GM23338 (cell line): ENCODE measurements at regions not wholly inside any gene's neighbourhood (a gene's known extent, or its start where the extent isn't known, plus 50 kb on each side); places are given as distances from the start of the nearest gene placed in this dataset.

Source experiments
- ATAC-seq: fragments of 200-7000 bp; cut with Tn5 transposase; 3 replicates; pipeline ENCODE4 v1.9.1; 2020
- DNase-seq: peaks from one replicate; pipeline ENCODE4 v3.0.0-alpha.2; 2015; ENCODE audit warnings: low spot score
- H2AFZ ChIP-seq: fragments of 200-600 bp; sonication (generic); 2 replicates; pipeline ENCODE4 v1.8.0; 2016; ENCODE audit warnings: antibody characterized with exemption, mild to moderate bottlenecking, moderate library complexity
- H3F3A ChIP-seq: fragments of 200-600 bp; sonication (generic); replicated peaks from 2 replicates; pipeline ENCODE4 v1.8.0; 2017; ENCODE audit warnings: antibody characterized with exemption, mixed run types, low read depth
- H3K27ac ChIP-seq: fragments of 200-600 bp; sonication (generic); 2 replicates; pipeline ENCODE4 v1.6.1; 2016; ENCODE audit warnings: low read depth
- H3K27me3 ChIP-seq: fragments of 200-600 bp; sonication (generic); 2 replicates; pipeline ENCODE4 v1.8.0; 2016; ENCODE audit warnings: mild to moderate bottlenecking, mixed run types, moderate library complexity; ENCODE audit not compliant: insufficient read depth
- H3K36me3 ChIP-seq: fragments of 200-600 bp; sonication (generic); 2 replicates; pipeline ENCODE4 v1.8.0; 2016; ENCODE audit warnings: mild to moderate bottlenecking; ENCODE audit not compliant: insufficient read depth
- H3K4me1 ChIP-seq: fragments of 200-600 bp; sonication (generic); 2 replicates; pipeline ENCODE4 v1.8.0; 2016; ENCODE audit warnings: mild to moderate bottlenecking, moderate library complexity; ENCODE audit not compliant: insufficient read depth
- H3K4me2 ChIP-seq: fragments of 200-600 bp; sonication (generic); 2 replicates; pipeline ENCODE4 v1.7.1; 2017; ENCODE audit warnings: mixed run types
- H3K4me3 ChIP-seq: fragments of 200-600 bp; sonication (generic); 2 replicates; pipeline ENCODE4 v1.6.1; 2016; ENCODE audit warnings: mixed run types
- H3K79me2 ChIP-seq: fragments of 200-600 bp; sonication (generic); replicated peaks from 2 replicates; pipeline ENCODE4 v1.8.0; 2017; ENCODE audit warnings: mild to moderate bottlenecking; ENCODE audit not compliant: insufficient read depth
- H3K9me2 ChIP-seq: fragments of 200-600 bp; sonication (generic); 2 replicates; pipeline ENCODE4 v1.8.0; 2017; ENCODE audit not compliant: insufficient read depth
- H4K20me1 ChIP-seq: fragments of 200-600 bp; sonication (generic); replicated peaks from 2 replicates; pipeline ENCODE4 v1.8.0; 2017; ENCODE audit warnings: mild to moderate bottlenecking; ENCODE audit not compliant: insufficient read depth
- H3K27ac Mint-ChIP-seq: 2 replicates; pipeline ENCODE4 v1.8.0; 2020; ENCODE audit warnings: inconsistent platforms, mild to moderate bottlenecking, moderate library complexity, mixed read lengths
- H3K27me3 Mint-ChIP-seq: 3 replicates; pipeline ENCODE4 v1.8.0; 2022; ENCODE audit warnings: low read depth, mild to moderate bottlenecking, moderate library complexity, mixed read lengths, inconsistent platforms; ENCODE audit not compliant: insufficient read depth, poor library complexity
- H3K36me3 Mint-ChIP-seq: 3 replicates; pipeline ENCODE4 v1.8.0; 2021; ENCODE audit warnings: low read depth, mild to moderate bottlenecking, inconsistent platforms, moderate library complexity, mixed read lengths
- H3K4me1 Mint-ChIP-seq: 3 replicates; pipeline ENCODE4 v1.8.0; 2020; ENCODE audit warnings: mild to moderate bottlenecking, inconsistent platforms, mixed read lengths
- H3K4me3 Mint-ChIP-seq: 3 replicates; pipeline ENCODE4 v1.8.0; 2021; ENCODE audit warnings: moderate library complexity, mild to moderate bottlenecking, inconsistent platforms, mixed read lengths
- H3K9me3 Mint-ChIP-seq: 3 replicates; pipeline ENCODE4 v1.8.0; 2020; ENCODE audit warnings: moderate library complexity, mild to moderate bottlenecking, inconsistent platforms, mixed read lengths
- CREB1 ChIP-seq: fragments of 250-450 bp; sonication (Bioruptor Pico); IDR thresholded peaks from 2 replicates; pipeline ENCODE4 v1.5.0; 2020; ENCODE audit warnings: low read depth, mild to moderate bottlenecking, moderate library complexity
- EZH2 ChIP-seq: fragments of 200-600 bp; sonication (generic); IDR thresholded peaks from one replicate; pipeline ENCODE4 v1.8.0; 2017; ENCODE audit warnings: antibody characterized with exemption, mild to moderate bottlenecking, low read depth; ENCODE audit not compliant: unreplicated experiment
- NANOG ChIP-seq: IDR thresholded peaks from 2 replicates; pipeline ENCODE4 v1.6.1; 2016; ENCODE audit warnings: antibody characterized with exemption, borderline replicate concordance
- POLR2AphosphoS5 ChIP-seq: IDR thresholded peaks from 2 replicates; pipeline ENCODE4 v1.6.1; 2016; ENCODE audit warnings: antibody characterized with exemption, low read depth
- ZNF114 ChIP-seq: fragments of 250-450 bp; sonication (Bioruptor Pico); IDR thresholded peaks from 2 replicates; pipeline ENCODE4 v1.5.0; 2020; ENCODE audit warnings: mild to moderate bottlenecking, moderate library complexity
- TF ChIP-seq, protein P1 (sequence below): fragments of 250-450 bp; sonication (Bioruptor Pico); IDR thresholded peaks from 2 replicates; pipeline ENCODE4 v1.5.0; 2020; ENCODE audit warnings: mild to moderate bottlenecking, moderate library complexity
- TF ChIP-seq, protein P2 (sequence below), 2 experiments: fragments of 200-600 bp in 1 of 2; sonication (generic) in 1 of 2; conservative IDR thresholded peaks; 2 replicates each; pipeline versions ENCODE4 v1.5.1 to v1.6.1; 2016 to 2017; ENCODE audit warnings: antibody characterized with exemption in 2 of 2, low read depth in 2 of 2, mild to moderate bottlenecking in 2 of 2, moderate library complexity in 1 of 2

DNA sequence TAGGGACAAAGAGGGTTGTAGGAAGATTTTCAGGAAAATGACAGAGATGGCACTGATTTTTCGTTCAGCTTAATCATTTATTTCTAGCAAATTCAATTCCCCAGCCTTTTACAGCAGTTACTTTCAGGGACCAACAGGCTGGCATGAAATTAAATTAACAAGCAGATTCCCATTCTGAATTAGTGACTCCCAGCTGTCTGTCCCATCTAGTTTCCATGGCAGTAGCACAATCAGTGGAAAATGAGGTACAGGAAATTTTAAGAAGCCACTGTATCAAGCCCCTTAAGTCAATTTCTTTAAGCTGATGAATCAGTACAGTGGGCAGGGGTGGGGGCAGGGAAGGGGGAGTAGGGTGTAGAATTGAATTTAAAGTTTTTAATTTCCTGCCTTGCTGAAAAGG, 121.1 kb upstream of the TEX13C start (continued):
- TF ChIP-seq, protein P1, sequence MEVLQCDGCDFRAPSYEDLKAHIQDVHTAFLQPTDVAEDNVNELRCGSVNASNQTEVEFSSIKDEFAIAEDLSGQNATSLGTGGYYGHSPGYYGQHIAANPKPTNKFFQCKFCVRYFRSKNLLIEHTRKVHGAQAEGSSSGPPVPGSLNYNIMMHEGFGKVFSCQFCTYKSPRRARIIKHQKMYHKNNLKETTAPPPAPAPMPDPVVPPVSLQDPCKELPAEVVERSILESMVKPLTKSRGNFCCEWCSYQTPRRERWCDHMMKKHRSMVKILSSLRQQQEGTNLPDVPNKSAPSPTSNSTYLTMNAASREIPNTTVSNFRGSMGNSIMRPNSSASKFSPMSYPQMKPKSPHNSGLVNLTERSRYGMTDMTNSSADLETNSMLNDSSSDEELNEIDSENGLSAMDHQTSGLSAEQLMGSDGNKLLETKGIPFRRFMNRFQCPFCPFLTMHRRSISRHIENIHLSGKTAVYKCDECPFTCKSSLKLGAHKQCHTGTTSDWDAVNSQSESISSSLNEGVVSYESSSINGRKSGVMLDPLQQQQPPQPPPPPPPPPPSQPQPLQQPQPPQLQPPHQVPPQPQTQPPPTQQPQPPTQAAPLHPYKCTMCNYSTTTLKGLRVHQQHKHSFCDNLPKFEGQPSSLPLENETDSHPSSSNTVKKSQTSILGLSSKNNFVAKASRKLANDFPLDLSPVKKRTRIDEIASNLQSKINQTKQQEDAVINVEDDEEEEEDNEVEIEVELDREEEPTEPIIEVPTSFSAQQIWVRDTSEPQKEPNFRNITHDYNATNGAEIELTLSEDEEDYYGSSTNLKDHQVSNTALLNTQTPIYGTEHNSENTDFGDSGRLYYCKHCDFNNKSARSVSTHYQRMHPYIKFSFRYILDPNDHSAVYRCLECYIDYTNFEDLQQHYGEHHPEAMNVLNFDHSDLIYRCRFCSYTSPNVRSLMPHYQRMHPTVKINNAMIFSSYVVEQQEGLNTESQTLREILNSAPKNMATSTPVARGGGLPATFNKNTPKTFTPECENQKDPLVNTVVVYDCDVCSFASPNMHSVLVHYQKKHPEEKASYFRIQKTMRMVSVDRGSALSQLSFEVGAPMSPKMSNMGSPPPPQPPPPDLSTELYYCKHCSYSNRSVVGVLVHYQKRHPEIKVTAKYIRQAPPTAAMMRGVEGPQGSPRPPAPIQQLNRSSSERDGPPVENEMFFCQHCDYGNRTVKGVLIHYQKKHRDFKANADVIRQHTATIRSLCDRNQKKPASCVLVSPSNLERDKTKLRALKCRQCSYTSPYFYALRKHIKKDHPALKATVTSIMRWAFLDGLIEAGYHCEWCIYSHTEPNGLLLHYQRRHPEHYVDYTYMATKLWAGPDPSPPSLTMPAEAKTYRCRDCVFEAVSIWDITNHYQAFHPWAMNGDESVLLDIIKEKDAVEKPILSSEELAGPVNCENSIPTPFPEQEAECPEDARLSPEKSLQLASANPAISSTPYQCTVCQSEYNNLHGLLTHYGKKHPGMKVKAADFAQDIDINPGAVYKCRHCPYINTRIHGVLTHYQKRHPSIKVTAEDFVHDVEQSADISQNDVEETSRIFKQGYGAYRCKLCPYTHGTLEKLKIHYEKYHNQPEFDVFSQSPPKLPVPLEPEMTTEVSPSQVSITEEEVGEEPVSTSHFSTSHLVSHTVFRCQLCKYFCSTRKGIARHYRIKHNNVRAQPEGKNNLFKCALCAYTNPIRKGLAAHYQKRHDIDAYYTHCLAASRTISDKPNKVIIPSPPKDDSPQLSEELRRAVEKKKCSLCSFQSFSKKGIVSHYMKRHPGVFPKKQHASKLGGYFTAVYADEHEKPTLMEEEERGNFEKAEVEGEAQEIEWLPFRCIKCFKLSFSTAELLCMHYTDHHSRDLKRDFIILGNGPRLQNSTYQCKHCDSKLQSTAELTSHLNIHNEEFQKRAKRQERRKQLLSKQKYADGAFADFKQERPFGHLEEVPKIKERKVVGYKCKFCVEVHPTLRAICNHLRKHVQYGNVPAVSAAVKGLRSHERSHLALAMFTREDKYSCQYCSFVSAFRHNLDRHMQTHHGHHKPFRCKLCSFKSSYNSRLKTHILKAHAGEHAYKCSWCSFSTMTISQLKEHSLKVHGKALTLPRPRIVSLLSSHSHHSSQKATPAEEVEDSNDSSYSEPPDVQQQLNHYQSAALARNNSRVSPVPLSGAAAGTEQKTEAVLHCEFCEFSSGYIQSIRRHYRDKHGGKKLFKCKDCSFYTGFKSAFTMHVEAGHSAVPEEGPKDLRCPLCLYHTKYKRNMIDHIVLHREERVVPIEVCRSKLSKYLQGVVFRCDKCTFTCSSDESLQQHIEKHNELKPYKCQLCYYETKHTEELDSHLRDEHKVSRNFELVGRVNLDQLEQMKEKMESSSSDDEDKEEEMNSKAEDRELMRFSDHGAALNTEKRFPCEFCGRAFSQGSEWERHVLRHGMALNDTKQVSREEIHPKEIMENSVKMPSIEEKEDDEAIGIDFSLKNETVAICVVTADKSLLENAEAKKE (CRISPR knock-in tag) = no peak
- no peak for TF ChIP-seq ZNF114 (CRISPR knock-in tag)
- no peak for TF ChIP-seq POLR2AphosphoS5

DNA sequence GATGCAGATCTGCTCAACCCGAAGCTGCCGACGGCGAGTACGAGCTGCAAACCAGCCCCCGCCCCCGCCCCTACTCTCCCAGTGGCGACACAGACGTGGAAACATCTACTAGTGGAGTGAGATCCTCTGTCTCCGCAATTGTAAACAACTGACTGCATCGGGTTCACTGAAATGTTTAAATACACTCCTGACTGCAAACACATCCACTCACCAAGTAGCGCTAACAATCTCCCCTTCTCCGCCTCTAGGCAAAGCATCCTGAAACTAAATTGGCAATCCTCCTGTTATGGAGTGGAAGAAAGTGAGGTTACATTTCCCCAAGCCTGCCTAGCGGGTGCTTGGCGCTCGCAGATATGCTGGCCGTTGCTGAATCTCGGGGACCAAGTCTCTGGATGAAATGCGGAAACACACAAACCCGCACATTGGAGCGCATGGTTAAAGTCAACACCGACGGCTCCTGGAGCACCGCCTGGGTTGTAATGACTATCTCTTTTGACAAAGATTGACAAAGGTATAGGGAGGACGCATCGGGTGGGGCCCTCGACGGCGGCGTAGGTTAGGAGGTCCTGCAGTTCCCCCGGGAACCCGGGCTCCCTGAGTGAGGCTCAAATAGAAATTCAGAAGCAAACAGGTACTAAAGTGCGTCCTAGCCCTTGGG, 117.0 kb upstream of the TEX13C start:
- Mint-ChIP-seq H3K4me3 (peak overlapping the region; percentile 84), H3K27me3 (peaks cover 22% of the 10 kb centered on the region), H3K27ac (no peak overlapping the region), H3K9me3 (no peaks in the 10 kb centered on the region), H3K4me1 (peaks cover 18% of the 10 kb centered on the region), H3K36me3 (no peaks in the 10 kb centered on the region)
- Histone ChIP-seq H3K9me2 (no peaks in the 10 kb centered on the region), H3K4me2 (peak overlapping the region; percentile 83), H4K20me1 (no peaks in the 10 kb centered on the region), H2AFZ (peak overlapping the region; percentile 43; the same call in 1 of the 2 replicates), H3K36me3 (no peaks in the 10 kb centered on the region), H3K27me3 (peaks cover 38% of the 10 kb centered on the region), H3F3A (no peaks in the 10 kb centered on the region), H3K4me3 (peak overlapping the region; percentile 65), H3K27ac (no peak overlapping the region), H3K4me1 (peaks cover 33% of the 10 kb centered on the region), H3K79me2 (no peaks in the 10 kb centered on the region)
- ATAC-seq (no peak), DNase-seq (peak; percentile 28)
- TF ChIP-seq ZNF114 (CRISPR knock-in tag) = no peak
- TF ChIP-seq, protein P1 (CRISPR knock-in tag) = no peak
- TF ChIP-seq, protein P2, sequence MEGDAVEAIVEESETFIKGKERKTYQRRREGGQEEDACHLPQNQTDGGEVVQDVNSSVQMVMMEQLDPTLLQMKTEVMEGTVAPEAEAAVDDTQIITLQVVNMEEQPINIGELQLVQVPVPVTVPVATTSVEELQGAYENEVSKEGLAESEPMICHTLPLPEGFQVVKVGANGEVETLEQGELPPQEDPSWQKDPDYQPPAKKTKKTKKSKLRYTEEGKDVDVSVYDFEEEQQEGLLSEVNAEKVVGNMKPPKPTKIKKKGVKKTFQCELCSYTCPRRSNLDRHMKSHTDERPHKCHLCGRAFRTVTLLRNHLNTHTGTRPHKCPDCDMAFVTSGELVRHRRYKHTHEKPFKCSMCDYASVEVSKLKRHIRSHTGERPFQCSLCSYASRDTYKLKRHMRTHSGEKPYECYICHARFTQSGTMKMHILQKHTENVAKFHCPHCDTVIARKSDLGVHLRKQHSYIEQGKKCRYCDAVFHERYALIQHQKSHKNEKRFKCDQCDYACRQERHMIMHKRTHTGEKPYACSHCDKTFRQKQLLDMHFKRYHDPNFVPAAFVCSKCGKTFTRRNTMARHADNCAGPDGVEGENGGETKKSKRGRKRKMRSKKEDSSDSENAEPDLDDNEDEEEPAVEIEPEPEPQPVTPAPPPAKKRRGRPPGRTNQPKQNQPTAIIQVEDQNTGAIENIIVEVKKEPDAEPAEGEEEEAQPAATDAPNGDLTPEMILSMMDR (conservative IDR thresholded peaks at IDR 0.05; ENCODE audit: low read depth in 2 of 2) = no peak
- TF ChIP-seq CREB1 = no peak
- no peak for TF ChIP-seq EZH2
- TF ChIP-seq POLR2AphosphoS5 = no peak
- no peak for TF ChIP-seq NANOG
